HepG2 (cell line): ENCODE measurements at regions not wholly inside any gene's neighbourhood (a gene's known extent, or its start where the extent isn't known, plus 50 kb on each side); places are given as distances from the start of the nearest gene placed in this dataset.
A peak's percentile ranks its signal among the peaks of the same experiment; 100 is the strongest.

Experiments
- CAMTA2 ChIP-seq: sonication (generic); formaldehyde crosslinking; IDR thresholded peaks from 2 replicates; pipeline ENCODE4 v1.4.0; 2020; ENCODE audit warnings: mild to moderate bottlenecking, missing genetic modification reagents, borderline replicate concordance
- CSRNP2 ChIP-seq: sonication (generic); formaldehyde crosslinking; conservative IDR thresholded peaks from 2 replicates; pipeline ENCODE4 v1.8.0; 2022; ENCODE audit warnings: low read depth, missing genetic modification reagents
- EHMT2 ChIP-seq: fragments of 200-600 bp; sonication (generic); IDR thresholded peaks from 2 replicates; pipeline ENCODE4 v1.7.0; 2017; ENCODE audit warnings: antibody characterized with exemption, low read depth, low read length, borderline replicate concordance
- HNRNPH1 ChIP-seq: fragments of 200-400 bp; formaldehyde crosslinking; optimal IDR thresholded peaks from 2 replicates; pipeline ENCODE3; 2017; ENCODE audit warnings: mild to moderate bottlenecking, low read depth, low read length
- NR2F1 ChIP-seq, 2 experiments: fragments of 450-650 bp in 1 of 2; formaldehyde crosslinking in 1 of 2; IDR thresholded peaks; 2 replicates each; pipeline versions ENCODE4 v1.5.0 to v1.6.1; 2016 to 2020; ENCODE audit warnings: mild to moderate bottlenecking in 1 of 2, missing compliant biosample characterization in 1 of 2, missing genetic modification reagents in 1 of 2, moderate library complexity in 1 of 2
- PRDM10 ChIP-seq: sonication (generic); formaldehyde crosslinking; IDR thresholded peaks from 2 replicates; pipeline ENCODE4 v1.4.0; 2020; ENCODE audit warnings: low read depth, missing genetic modification reagents
- UBTF ChIP-seq: sonication (generic); formaldehyde crosslinking; IDR thresholded peaks from 2 replicates; pipeline ENCODE4 v1.4.0; 2020; ENCODE audit warnings: mild to moderate bottlenecking, missing genetic modification reagents
- ZMYM2 ChIP-seq: sonication (generic); formaldehyde crosslinking; IDR thresholded peaks from 2 replicates; pipeline ENCODE4 v1.8.0; 2022; ENCODE audit warnings: mild to moderate bottlenecking, missing genetic modification reagents
- ZNF335 ChIP-seq: sonication (generic); formaldehyde crosslinking; IDR thresholded peaks from 2 replicates; pipeline ENCODE4 v1.4.0; 2020; ENCODE audit warnings: missing genetic modification reagents
- ZNF431 ChIP-seq: sonication (generic); formaldehyde crosslinking; IDR thresholded peaks from 2 replicates; pipeline ENCODE4 v1.9.0; 2022; ENCODE audit warnings: missing genetic modification reagents, low read depth, mild to moderate bottlenecking, borderline replicate concordance
- ZSCAN20 ChIP-seq: sonication (generic); formaldehyde crosslinking; IDR thresholded peaks from 2 replicates; pipeline ENCODE4 v1.4.0; 2020; ENCODE audit warnings: missing genetic modification reagents, mild to moderate bottlenecking, borderline replicate concordance
- TF ChIP-seq, protein P1 (sequence below): IDR thresholded peaks from 2 replicates; pipeline ENCODE4 v1.6.1; 2012; ENCODE audit warnings: inconsistent platforms
- TF ChIP-seq, protein P2 (sequence below): sonication (generic); formaldehyde crosslinking; IDR thresholded peaks from 2 replicates; pipeline ENCODE4 v1.4.0; 2020; ENCODE audit warnings: missing genetic modification reagents
- TF ChIP-seq, protein P3 (sequence below): sonication (generic); formaldehyde crosslinking; IDR thresholded peaks from 2 replicates; pipeline ENCODE4 v1.8.0; 2022; ENCODE audit warnings: mild to moderate bottlenecking, missing genetic modification reagents, moderate library complexity

DNA sequence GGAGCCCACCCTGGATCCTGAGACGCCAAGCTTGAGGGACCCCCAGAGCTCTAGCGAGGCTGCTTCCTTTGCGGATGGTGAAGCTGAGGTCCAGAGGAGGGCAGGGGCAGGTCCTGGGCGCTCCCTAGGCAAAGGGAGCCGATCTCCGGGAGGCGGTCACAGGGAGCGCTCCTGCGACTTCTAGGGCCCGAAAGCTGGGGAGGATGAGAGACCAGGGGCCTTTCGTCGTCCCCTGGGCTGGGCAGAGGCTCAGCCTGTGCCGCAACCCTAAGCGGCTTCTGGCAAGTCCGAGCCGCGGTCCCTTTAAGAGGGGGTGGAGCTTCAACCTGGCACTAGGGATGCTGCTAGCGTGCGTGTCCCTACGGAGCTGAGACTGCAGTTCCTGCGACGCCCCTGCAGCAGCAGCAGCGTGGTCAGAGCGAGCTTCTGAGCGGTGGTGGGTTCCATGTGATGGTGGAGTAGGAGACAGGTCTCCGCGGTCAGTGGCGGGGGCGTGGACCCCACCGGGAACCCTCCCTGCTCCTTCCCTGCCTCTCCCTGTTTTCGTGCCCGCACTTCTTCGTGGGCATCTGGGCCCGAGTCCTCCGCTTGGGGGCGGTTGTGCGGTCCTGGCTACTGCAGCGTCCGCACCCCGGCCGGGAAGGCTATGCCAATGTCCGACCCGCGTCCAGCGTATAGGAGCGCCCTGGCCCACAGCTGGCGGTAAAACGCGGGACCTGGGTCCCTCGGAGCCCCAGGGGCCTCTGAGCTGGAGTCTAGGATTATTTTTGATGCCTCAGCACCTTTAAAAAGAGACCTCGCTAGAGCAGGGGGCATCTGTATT is 154.6 kb downstream of the CCDC74A start (continued):
- TF ChIP-seq, protein P1, sequence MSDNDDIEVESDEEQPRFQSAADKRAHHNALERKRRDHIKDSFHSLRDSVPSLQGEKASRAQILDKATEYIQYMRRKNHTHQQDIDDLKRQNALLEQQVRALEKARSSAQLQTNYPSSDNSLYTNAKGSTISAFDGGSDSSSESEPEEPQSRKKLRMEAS: peak; percentile 98
- TF ChIP-seq PRDM10 (CRISPR knock-in tag): peak; percentile 56; the same call in 1 of the 2 replicates
- no peak for TF ChIP-seq CSRNP2 (CRISPR knock-in tag)
- 0 out of 2 replicates have a peak, but pooled peaks have one; percentile 91 for TF ChIP-seq ZSCAN20 (CRISPR knock-in tag)
- peak; percentile 84; the same call in 1 of the 2 replicates for TF ChIP-seq ZNF431
- TF ChIP-seq CAMTA2 (CRISPR knock-in tag): 0 out of 2 replicates have a peak, but pooled peaks have one; percentile 15
- TF ChIP-seq NR2F1 (CRISPR knock-in tag; IDR thresholded peaks at IDR 0.05): no peak
- TF ChIP-seq, protein P2, sequence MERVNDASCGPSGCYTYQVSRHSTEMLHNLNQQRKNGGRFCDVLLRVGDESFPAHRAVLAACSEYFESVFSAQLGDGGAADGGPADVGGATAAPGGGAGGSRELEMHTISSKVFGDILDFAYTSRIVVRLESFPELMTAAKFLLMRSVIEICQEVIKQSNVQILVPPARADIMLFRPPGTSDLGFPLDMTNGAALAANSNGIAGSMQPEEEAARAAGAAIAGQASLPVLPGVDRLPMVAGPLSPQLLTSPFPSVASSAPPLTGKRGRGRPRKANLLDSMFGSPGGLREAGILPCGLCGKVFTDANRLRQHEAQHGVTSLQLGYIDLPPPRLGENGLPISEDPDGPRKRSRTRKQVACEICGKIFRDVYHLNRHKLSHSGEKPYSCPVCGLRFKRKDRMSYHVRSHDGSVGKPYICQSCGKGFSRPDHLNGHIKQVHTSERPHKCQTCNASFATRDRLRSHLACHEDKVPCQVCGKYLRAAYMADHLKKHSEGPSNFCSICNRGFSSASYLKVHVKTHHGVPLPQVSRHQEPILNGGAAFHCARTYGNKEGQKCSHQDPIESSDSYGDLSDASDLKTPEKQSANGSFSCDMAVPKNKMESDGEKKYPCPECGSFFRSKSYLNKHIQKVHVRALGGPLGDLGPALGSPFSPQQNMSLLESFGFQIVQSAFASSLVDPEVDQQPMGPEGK (CRISPR knock-in tag): peak; percentile 44
- no peak for TF ChIP-seq EHMT2
- TF ChIP-seq ZNF335 (CRISPR knock-in tag): no peak
- TF ChIP-seq HNRNPH1: no peak
- peak; percentile 92 for TF ChIP-seq UBTF (CRISPR knock-in tag)
- TF ChIP-seq, protein P3, sequence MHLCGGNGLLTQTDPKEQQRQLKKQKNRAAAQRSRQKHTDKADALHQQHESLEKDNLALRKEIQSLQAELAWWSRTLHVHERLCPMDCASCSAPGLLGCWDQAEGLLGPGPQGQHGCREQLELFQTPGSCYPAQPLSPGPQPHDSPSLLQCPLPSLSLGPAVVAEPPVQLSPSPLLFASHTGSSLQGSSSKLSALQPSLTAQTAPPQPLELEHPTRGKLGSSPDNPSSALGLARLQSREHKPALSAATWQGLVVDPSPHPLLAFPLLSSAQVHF: no peak
- TF ChIP-seq ZMYM2 (CRISPR knock-in tag): no peak
